H1 (cell line): ENCODE measurements at regions not wholly inside any gene's neighbourhood (a gene's known extent, or its start where the extent isn't known, plus 50 kb on each side); places are given as distances from the start of the nearest gene placed in this dataset.

Experiments
- CTCF ChIA-PET: fragments of 300-600 bp; sonication (Branson Sonifier 250); formaldehyde crosslinking; loops from one replicate; lab custom pipeline; 2021; ENCODE audit not compliant: partially characterized antibody; lab: Charles Lee
- POLR2A ChIA-PET: fragments of 300-600 bp; sonication (Branson Sonifier 250); formaldehyde crosslinking; loops from one replicate; lab custom pipeline; 2021; ENCODE audit warnings: inconsistent platforms; ENCODE audit not compliant: partially characterized antibody; lab: Charles Lee
- DNase-seq, 2 experiments: peaks; one replicate each; pipeline versions ENCODE4 v3.0.0 to v3.0.0-alpha.2; 2010 to 2022; ENCODE audit warnings: low spot score in 2 of 2, low read depth in 1 of 2, mixed read lengths in 1 of 2
- FAIRE-seq: peaks from 2 replicates; lab custom pipeline; 2011; peaks lifted over from hg19 to GRCh38; lab: Jason Lieb, UNC
- H2AFZ ChIP-seq: 2 replicates; pipeline ENCODE4 v1.8.1; 2012; ENCODE audit warnings: low read length, inconsistent platforms
- H2AK5ac ChIP-seq: 2 replicates; pipeline ENCODE4 v1.6.1; 2013; ENCODE audit warnings: low read depth, low read length
- H2BK120ac ChIP-seq: replicated peaks from 2 replicates; pipeline ENCODE3; 2013; ENCODE audit warnings: low read depth, low read length, inconsistent platforms
- H2BK12ac ChIP-seq: 2 replicates; pipeline ENCODE4 v1.6.1; 2013; ENCODE audit warnings: low read depth, low read length
- H2BK15ac ChIP-seq: 2 replicates; pipeline ENCODE4 v1.6.1; 2013; ENCODE audit warnings: low read length
- H2BK20ac ChIP-seq: 2 replicates; pipeline ENCODE4 v1.6.1; 2013; ENCODE audit warnings: low read length
- H2BK5ac ChIP-seq: 2 replicates; pipeline ENCODE4 v1.6.1; 2013; ENCODE audit warnings: low read depth, low read length
- H3K14ac ChIP-seq: 2 replicates; pipeline ENCODE4 v1.6.1; 2013; ENCODE audit warnings: inconsistent platforms; ENCODE audit not compliant: insufficient read length
- H3K18ac ChIP-seq: 2 replicates; pipeline ENCODE4 v1.6.1; 2013; ENCODE audit warnings: low read length; ENCODE audit errors: extremely low read depth
- H3K23ac ChIP-seq: 2 replicates; pipeline ENCODE4 v1.6.1; 2013; ENCODE audit warnings: inconsistent platforms; ENCODE audit not compliant: insufficient read length
- H3K23me2 ChIP-seq: 2 replicates; pipeline ENCODE4 v1.6.1; 2013; ENCODE audit warnings: low read depth, low read length
- H3K27ac ChIP-seq: 2 replicates; pipeline ENCODE4 v1.6.1; 2011; ENCODE audit warnings: low read depth, low read length, inconsistent platforms
- H3K27me3 ChIP-seq, 4 experiments: replicated peaks in 1 of 4; 1 replicate in 1 of 4; 2 replicates in 3 of 4; pipeline versions ENCODE4 v1.6.1 to v1.8.1; 2011 to 2013; ENCODE audit warnings: low read length in 3 of 4, mild to moderate bottlenecking in 3 of 4, inconsistent platforms in 2 of 4, mixed read lengths in 2 of 4, moderate library complexity in 1 of 4; ENCODE audit not compliant: control insufficient read depth in 3 of 4, insufficient read depth in 3 of 4; ENCODE audit errors: extremely low read depth in 1 of 4
- H3K36me3 ChIP-seq, 4 experiments: 2 replicates each; pipeline versions ENCODE4 v1.6.1 to v1.8.1; 2011 to 2013; ENCODE audit warnings: mild to moderate bottlenecking in 4 of 4, low read length in 3 of 4, moderate library complexity in 2 of 4, control low read depth in 1 of 4, inconsistent platforms in 1 of 4; ENCODE audit not compliant: insufficient read depth in 4 of 4, control insufficient read depth in 2 of 4
- H3K4ac ChIP-seq: replicated peaks from 2 replicates; pipeline ENCODE3; 2013; ENCODE audit warnings: low read length, low read depth, mixed read lengths, inconsistent platforms; ENCODE audit not compliant: insufficient read length
- H3K4me1 ChIP-seq, 4 experiments: replicated peaks in 1 of 4; 1 replicate in 1 of 4; 2 replicates in 3 of 4; pipeline versions ENCODE4 v1.6.1 to v1.8.1; 2011 to 2013; ENCODE audit warnings: low read length in 3 of 4, inconsistent platforms in 2 of 4, mixed read lengths in 1 of 4; ENCODE audit not compliant: insufficient read depth in 4 of 4, control insufficient read depth in 3 of 4
- H3K4me2 ChIP-seq, 2 experiments: 2 replicates each; pipeline versions ENCODE4 v1.6.1 to v1.8.1; 2011 to 2013; ENCODE audit warnings: low read depth in 2 of 2, low read length in 2 of 2, control low read depth in 1 of 2, inconsistent platforms in 1 of 2, mild to moderate bottlenecking in 1 of 2; ENCODE audit not compliant: insufficient read depth in 1 of 2
- H3K4me3 ChIP-seq, 4 experiments: fragments of 200-600, 300-600 bp in 1 of 4; sonication (generic), shearing (Covaris generic), sonication (Bioruptor Twin) in 1 of 4; 2 replicates each; pipeline versions ENCODE4 v1.5.1 to v1.8.1; 2011 to 2016; ENCODE audit warnings: low read length in 4 of 4, low read depth in 3 of 4, control low read depth in 2 of 4, inconsistent platforms in 2 of 4, mild to moderate bottlenecking in 2 of 4, mixed read lengths in 1 of 4, moderate library complexity in 1 of 4; ENCODE audit not compliant: insufficient read depth in 2 of 4; ENCODE audit errors: extremely low read depth in 1 of 4
- H3K56ac ChIP-seq: replicated peaks from 2 replicates; pipeline ENCODE3; 2013; ENCODE audit warnings: low read depth, mild to moderate bottlenecking, mixed read lengths, low read length, inconsistent platforms; ENCODE audit not compliant: insufficient read length
- H3K79me1 ChIP-seq: 2 replicates; pipeline ENCODE4 v1.6.1; 2013; ENCODE audit warnings: low read depth, low read length, control low read depth
- H3K79me2 ChIP-seq, 2 experiments: 2 replicates each; pipeline versions ENCODE4 v1.6.1 to v1.8.1; 2012 to 2013; ENCODE audit warnings: low read length in 2 of 2, mild to moderate bottlenecking in 2 of 2, inconsistent platforms in 1 of 2; ENCODE audit not compliant: insufficient read depth in 2 of 2, control insufficient read depth in 1 of 2
- H3K9ac ChIP-seq, 4 experiments: replicated peaks in 1 of 4; 1 replicate in 1 of 4; 2 replicates in 3 of 4; pipeline versions ENCODE4 v1.6.1 to v1.8.1; 2011 to 2013; ENCODE audit warnings: low read depth in 3 of 4, low read length in 3 of 4, control low read depth in 2 of 4, mild to moderate bottlenecking in 2 of 4, moderate library complexity in 2 of 4, inconsistent platforms in 1 of 4; ENCODE audit errors: extremely low read depth in 1 of 4
- H3K9me3 ChIP-seq, 2 experiments: 2 replicates each; pipeline versions ENCODE4 v1.6.1 to v1.8.1; 2012 to 2013; ENCODE audit warnings: mild to moderate bottlenecking in 2 of 2, moderate library complexity in 2 of 2, control low read depth in 1 of 2, inconsistent platforms in 1 of 2, low read depth in 1 of 2, low read length in 1 of 2, mixed read lengths in 1 of 2; ENCODE audit not compliant: insufficient read depth in 2 of 2
- H4K20me1 ChIP-seq, 2 experiments: replicated peaks in 1 of 2; 2 replicates each; pipeline versions ENCODE3 to v1.8.1; 2011 to 2013; ENCODE audit warnings: inconsistent platforms in 2 of 2, low read length in 2 of 2, mild to moderate bottlenecking in 1 of 2; ENCODE audit not compliant: insufficient read depth in 2 of 2, control insufficient read depth in 1 of 2
- H4K5ac ChIP-seq: 2 replicates; pipeline ENCODE4 v1.6.1; 2013; ENCODE audit warnings: low read length, low read depth, mixed read lengths, inconsistent platforms; ENCODE audit not compliant: insufficient read length
- H4K8ac ChIP-seq: 2 replicates; pipeline ENCODE4 v1.8.0; 2013; ENCODE audit warnings: mild to moderate bottlenecking, moderate library complexity, low read length, inconsistent platforms; ENCODE audit not compliant: insufficient read depth; ENCODE audit errors: extremely low read depth
- H4K91ac ChIP-seq: replicated peaks from 2 replicates; pipeline ENCODE3; 2013; ENCODE audit warnings: low read length, mixed read lengths, inconsistent platforms; ENCODE audit not compliant: insufficient read length
- CBX8 ChIP-seq: fragments of 300-800, 300-1000 bp; sonication (generic); IDR thresholded peaks from 2 replicates; pipeline ENCODE4 v1.7.1; 2016; ENCODE audit warnings: low read depth, low read length, borderline replicate concordance
- KDM1A ChIP-seq: fragments of 200-600, 300-600 bp; sonication (generic); IDR thresholded peaks from 2 replicates; pipeline ENCODE4 v1.7.1; 2016; ENCODE audit warnings: mild to moderate bottlenecking, low read length, borderline replicate concordance
- MAX ChIP-seq: IDR thresholded peaks from 2 replicates; pipeline ENCODE4 v1.6.1; 2012; ENCODE audit warnings: inconsistent platforms
- RFX5 ChIP-seq: IDR thresholded peaks from 2 replicates; pipeline ENCODE4 v1.6.1; 2011; ENCODE audit warnings: low read depth, low read length, improper control_type of control experiment, borderline replicate concordance
- RXRA ChIP-seq: IDR thresholded peaks from 2 replicates; pipeline ENCODE4 v1.6.1; 2011; ENCODE audit warnings: low read depth, mild to moderate bottlenecking, low read length, moderate library complexity; ENCODE audit not compliant: insufficient read depth
- SP2 ChIP-seq: IDR thresholded peaks from 2 replicates; pipeline ENCODE4 v1.6.1; 2012; ENCODE audit warnings: mild to moderate bottlenecking, low read length, inconsistent platforms
- WGBS, 2 experiments: shearing (Covaris generic) in 1 of 2; methylation state at CpG; one replicate each; pipeline versions ENCODE4 v1.1.6 to v1.1.7; 2013 to 2015; ENCODE audit warnings: low lambda C conversion rate in 2 of 2, mixed read lengths in 2 of 2, inconsistent platforms in 1 of 2, low coverage in 1 of 2, missing lambda C conversion rate in 1 of 2; ENCODE audit not compliant: insufficient replicate concordance in 2 of 2, insufficient coverage in 1 of 2, insufficient read length in 1 of 2; ENCODE audit errors: extremely low coverage in 1 of 2, missing lambda C conversion rate in 1 of 2; 5-methylcytosine and 5-hydroxymethylcytosine counted together

GRCh38 chr16:63192980-63193379, 1156.7 kb upstream of the CDH8 start:
- Histone ChIP-seq H4K20me1 (no peaks in the 10 kb centered on the region), H3K9me3 (no peaks in the 10 kb centered on the region), H3K4me1 (no peaks in the 10 kb centered on the region), H3K79me1 (no peaks in the 10 kb centered on the region), H3K4me3 (no peak overlapping the region), H2BK12ac (no peak overlapping the region), H3K27ac (no peak overlapping the region), H4K91ac (no peak overlapping the region), H3K4ac (no peak overlapping the region), H3K27me3 (no peaks in the 10 kb centered on the region), H2BK15ac (no peak overlapping the region), H2AK5ac (no peak overlapping the region), H2BK120ac (no peak overlapping the region), H3K4me2 (no peak overlapping the region), H3K79me2 (no peaks in the 10 kb centered on the region), H4K8ac (no peak overlapping the region), H2BK5ac (no peak overlapping the region)
- FAIRE-seq, result no peak
- POLR2A ChIA-PET, result no interaction called here
- CTCF ChIA-PET, result no interaction called here
- TF ChIP-seq RXRA (no peak), RFX5 (no peak), MAX (no peak), SP2 (no peak), CBX8 (no peak), KDM1A (no peak)
- TF ChIP-seq, all 59 proteins: peak for 0
- WGBS, 2 experiments, result 92% methylated on average over 3 of the region's 3 CpGs; no CpG with 5 or more reads in 1 of the 2 experiments
- Histone ChIP-seq H3K36me3 (no peaks in the 10 kb centered on the region), H3K23ac (no peak overlapping the region), H3K18ac (no peak overlapping the region), H2AFZ (no peak overlapping the region), H3K14ac (no peak overlapping the region), H2BK20ac (no peak overlapping the region), H3K9ac (no peak overlapping the region), H4K5ac (no peak overlapping the region), H3K56ac (no peak overlapping the region), H3K23me2 (no peaks in the 10 kb centered on the region)
- no peak for DNase-seq
